ENCODE measurements at regions not wholly inside any gene's neighbourhood (a gene's known extent, or its start where the extent isn't known, plus 50 kb on each side); places are given as distances from the start of the nearest gene placed in this dataset.

DNA sequence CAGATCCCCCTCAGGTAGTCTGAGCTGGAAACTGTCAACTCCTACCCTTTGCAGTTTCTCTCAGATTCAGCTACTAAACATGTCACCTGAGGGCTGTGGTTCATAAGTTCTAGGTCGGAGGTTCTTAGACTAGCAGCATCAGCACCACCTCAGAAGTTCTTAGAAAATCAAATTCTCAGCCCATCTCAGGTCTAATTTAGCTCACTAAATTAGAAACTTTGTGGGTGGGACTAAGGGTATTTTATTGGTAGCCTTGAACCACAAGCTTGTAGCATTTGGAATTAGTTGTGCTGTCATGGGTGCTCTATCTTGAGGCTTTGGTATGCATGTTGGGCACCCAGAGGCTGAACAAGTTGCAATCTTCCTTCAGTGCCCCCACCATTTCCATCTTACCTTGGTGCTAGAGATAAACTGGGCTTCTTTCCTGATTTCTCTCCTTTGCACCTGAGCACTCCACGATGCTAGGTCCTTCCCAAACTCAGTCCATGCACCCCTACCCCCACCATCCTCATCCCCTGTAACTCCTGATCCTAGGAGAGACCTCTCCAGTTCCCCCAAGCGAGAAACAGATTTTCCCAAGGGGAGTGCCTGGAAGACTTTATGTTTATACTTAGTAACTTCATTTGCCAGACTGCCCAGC, 54.2 kb downstream of the S1PR1 start:
- no peak for DNase-seq

DNA sequence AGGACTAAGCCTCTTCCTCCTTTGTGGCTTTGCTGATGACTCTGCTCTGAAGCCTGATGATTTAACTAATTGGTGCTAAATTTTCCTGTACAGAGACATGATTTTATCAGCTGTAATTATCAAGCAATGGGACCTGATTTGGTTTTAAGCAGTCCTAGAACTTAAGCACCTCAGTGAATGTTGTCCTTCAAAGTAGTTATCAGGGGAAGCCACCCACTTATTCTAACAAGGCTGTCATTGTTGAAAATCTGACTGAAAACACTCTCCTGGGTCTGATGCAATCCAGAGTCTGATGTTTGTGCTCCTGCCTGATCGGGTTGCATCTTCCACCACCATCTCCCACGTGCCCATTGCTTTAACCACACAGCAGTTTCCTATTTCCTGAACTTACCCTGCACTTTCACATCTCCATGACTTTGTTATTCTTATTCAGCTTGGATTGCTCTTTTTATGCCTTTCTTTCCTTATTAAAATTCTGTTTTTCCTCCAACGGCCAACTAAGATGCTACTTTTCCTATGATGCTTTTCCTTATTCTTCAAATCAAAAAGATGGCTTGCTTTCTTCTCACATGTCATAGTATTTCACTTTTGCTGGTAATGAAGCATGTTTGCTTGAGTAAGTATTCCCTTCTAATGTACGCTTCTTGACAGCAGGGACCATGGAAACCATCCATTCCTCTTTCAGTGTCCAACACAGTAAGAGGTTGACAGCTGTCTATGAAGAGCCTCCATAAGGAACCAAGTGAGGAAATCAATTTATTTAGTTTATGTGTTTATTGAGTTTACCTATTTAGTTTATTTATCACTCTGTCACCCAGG, 55.0 kb downstream of the S1PR1 start:
- peak; percentile 44 for DNase-seq

DNA sequence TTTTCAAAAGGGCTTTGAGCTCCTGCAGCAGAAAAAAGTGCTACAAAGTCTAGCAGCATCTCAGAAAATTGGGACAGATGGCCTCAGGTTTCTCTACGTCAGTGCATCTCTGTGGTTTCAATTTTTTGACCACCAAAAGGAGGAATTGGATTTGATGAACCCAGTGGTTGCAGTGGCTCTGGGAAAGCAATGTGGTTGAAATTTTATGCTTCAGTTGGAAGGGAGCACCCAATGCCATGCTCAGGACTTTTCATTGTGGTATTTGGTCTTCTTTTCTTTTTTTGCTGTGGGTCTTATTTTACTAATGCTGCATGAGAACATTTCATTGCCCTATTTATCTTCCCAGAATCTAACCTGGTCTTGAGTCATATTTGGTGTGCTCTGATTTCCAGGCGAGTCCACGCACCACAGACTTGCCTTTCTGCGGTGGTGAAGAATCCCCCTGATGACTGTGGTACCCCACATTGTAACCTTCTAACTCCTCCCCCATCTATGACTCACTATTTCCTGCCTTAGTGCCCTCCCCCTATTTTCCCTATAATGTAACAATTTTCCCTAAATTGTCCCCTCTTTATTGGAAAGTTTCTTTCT, 56.7 kb downstream of the S1PR1 start:
- DNase-seq, result no peak

DNA sequence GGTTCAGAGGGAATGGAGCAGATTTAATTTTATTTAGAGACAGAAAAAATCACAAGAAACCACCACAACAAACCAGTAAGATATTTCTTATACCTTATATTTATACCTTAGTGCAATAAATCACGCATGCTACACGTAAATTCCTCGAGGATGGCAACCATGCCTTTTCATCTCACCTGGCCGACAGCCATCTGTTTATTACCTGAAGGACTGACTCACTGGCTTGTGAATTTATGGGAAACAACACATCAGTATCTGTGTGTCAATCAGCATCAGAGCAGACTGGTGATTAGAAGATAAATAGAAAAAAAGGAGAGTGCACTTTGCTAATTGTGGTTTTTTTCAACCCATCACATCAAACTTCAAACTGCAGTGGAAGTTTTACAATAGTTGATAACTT, 58.4 kb downstream of the S1PR1 start:
- DNase-seq, result peak; percentile 37

DNA sequence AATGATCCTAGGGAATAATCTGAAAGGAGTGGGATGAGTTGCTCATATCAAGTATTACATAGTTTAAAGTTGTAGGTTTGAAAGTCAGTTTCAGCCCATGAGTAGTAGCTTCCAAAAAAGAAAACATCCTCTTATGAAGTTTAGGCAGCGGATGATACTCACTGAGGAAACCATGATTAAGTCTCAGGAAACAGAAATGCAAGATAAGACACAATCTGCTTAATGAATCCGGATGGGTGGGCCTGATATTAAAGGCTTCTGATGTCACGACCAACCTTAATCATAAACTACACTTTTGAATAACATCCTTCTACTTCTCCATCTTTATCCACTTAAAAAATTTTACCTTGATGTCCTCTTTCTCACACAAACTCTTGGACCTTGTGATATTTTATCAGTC, 61.8 kb downstream of the S1PR1 start:
- no peak for DNase-seq

DNA sequence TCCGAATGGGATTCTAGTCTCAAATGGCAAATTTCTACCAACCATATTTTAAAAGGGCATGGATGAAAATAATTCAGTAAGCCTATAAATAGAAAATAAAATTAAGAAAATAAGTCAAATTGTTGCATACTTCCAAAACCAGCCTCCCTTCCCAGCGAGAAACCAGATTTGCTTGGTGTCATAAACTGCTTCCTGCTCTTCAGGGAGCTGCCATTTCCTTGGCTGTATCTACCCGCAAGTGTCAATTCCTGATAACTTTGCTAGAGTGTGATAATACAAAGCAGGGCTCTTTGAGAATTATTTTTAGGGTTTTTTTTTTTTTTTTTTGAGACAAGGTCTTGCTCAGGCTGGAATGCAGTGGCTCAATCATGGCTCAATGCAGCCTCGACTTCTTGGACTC, 62.3 kb downstream of the S1PR1 start:
- no peak for DNase-seq

DNA sequence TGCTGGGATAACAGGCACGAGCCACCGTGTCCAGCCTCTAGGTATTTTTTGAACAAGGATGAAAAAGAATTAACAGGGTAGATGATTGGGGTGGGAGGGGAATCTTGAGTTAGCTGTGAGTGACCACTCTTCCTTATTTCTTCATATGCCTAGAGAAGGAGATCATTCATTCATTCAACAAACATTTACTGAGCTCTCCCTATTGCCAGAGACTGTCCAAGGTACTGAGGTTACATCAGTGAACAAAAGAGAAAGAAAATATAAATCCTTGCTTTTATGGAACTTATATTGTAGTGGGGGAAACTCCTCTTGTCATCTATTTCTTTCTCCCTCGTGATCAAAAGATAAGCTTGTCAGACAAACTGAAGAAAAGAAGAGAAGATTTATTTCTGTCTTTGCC, 62.9 kb downstream of the S1PR1 start:
- DNase-seq, result no peak

DNA sequence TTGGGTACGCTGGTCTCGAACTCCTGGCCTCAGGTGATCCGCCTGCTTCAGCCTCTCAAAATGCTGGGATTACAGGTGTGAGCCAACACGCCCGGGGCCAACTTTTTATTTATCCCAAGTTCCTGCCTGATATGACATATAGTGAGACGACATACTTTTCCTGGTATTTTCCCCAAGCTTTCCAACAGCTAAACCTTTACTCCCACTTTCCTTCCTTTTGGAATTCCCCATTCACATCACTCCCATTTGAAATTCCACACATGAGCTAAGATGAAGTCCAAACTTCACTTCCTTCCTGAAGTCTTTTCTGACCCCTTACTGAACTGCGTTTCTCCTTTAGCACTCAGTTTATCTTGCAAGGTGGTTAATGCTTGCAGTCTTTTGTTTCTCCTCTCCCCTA, 64.1 kb downstream of the S1PR1 start:
- DNase-seq, result no peak

DNA sequence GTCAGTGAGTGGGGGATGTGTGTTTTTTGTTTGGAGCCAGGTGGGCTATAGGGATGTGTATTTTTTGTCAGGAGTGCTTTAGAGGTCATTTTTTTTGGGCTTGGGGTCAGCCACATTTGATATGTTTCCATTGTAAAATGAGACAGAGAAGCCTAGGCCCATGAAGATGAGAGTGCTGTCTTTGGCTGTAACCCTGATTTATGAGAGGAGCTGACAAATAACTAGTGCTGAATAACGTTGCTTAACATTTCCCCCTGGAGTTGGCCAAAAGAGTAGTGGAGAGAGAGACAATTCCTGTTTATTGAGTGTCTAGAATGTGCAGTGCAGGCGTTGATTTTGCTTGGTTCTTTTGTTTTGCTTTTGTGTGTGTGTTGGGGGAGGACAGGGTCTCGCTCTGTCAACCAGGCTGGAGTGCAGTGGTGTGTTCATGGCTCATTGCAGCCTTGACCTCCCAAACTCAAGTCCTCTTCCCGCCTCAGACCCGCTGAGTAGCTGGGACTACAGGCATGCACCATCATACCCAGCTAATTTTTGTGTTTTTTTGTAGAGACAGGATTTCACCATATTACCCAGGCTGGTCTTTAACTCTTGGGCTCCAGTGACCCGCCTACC, 64.7 kb downstream of the S1PR1 start:
- no peak for DNase-seq

DNA sequence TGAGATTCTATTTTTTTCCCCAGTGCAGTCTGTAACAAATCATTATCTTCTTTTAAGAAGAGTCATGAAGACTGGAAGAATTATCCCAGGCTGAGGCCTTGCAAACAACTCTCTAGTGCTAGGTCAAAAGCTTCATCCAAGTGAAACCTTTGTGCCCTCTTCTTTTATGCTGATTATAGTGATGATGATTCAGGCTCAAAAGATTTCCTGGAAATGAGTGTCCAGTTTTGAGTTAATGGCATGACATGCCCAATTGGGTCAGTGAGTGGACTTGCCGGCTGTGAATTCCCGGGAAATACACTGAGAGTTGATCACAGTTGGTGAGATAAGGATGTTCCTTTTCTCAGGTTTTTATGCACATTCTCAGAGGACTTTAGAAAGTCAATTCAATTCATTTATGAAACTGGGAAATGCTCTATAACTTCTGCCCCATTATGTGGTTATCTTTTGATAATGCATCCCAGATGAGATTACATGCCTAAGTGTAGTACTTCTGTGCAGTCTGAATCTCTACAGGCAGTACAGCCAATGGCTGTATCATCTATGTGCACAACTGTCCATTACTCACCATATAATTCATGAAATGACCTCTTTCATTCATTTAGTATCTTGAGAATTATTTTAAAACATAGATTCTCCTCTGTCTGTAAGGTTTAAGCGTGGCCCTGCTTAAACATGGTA, 66.2 kb downstream of the S1PR1 start:
- no peak for DNase-seq

DNA sequence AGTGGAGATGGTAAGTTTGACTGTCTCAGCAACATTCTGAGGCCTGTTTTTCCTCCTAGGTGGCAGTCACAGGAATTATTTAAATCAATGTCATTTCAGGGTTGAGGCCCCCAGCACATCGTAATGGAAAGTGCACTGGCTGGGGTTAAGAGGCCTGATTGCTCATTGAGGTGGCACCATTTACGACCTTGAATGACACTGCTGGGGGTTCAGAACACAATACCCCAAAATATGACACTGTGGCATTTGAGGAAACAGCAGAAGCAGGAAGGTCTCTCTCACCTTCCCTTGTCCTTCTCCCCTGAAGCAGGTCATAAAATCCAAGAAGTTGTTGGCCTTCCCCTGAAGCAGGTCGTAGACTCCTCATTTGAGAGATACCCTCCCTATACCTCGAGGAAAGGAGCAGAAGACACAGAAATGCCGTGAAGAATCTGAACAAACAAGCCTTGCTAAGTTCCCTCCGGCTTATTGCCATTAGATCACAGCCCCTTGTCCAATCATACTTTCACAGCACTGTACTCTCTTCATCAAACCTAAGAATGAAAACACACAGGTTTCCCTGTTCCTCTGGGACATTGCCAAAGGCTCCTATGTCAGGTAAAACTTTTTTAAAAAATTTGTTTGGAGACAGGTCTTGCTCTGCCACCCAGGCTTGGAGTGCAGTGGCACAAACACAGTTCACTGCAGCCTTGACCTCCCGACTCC, 71.3 kb downstream of the S1PR1 start:
- DNase-seq, result no peak

DNA sequence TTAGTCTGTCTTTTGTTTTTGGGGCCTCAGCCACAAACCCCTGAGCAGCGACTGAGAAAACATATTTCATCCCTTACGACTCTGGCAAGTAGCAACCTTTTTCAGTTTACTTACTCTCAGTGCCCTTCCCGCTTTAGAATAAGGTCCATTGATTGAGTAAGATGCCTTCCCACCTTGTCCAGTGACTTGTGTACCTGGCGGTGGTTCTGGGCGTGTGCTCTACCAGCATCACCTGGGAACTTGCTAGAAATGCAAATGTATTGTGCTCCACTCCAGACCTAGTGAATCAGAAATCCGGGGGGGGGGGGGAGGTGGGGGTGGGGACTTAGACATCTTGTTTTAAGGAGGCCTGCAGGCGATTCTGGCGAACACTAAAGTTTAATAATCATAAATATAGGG, 72.1 kb downstream of the S1PR1 start:
- DNase-seq, result peak; percentile 74

DNA sequence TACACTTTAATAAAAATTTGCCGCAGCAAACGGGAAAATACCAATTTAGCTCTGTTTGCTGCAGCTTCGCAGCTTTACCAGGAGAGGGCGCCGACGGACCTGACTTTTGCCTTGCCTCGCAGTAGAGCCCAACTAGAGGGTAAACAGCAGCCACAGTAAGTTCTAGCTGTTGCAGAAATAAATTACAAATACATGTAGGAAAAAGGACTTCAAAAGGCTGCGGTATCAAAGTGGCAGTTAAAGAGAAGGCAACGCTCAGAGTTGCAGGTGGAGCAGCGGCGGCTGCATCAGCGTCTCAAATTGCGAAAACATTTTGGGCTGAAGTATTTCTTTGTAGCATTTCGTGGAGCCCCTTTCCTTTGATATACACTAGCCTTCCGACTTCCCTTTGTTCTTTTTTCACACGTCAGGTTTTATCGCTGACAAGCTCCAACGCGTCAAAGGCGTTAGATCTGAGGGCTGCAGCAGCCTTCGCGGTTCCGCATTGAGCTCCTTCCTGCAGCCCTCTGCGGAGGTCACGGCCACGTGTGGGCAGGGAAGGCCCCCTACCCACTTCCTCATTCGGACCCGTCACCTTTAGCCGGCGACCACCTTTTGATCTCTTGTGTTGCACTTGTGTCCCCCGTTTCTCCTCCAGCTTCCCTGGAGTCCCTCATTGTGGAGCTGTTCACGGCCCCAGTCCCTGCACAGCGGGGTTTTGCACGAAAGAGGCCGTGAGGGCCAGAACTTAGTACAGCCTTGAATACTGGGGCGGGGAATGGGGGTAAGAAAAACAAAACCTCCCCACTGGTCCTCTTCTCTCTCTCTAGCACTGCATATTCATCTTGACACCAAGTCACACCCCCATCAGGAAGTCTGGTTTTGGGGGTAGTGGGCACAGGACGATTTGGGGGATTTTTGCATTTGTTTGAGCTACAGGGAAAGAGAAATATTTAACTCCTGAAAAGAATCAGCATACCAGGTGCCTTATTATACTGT, 72.8 kb downstream of the S1PR1 start:
- DNase-seq, result peak; percentile 88

DNA sequence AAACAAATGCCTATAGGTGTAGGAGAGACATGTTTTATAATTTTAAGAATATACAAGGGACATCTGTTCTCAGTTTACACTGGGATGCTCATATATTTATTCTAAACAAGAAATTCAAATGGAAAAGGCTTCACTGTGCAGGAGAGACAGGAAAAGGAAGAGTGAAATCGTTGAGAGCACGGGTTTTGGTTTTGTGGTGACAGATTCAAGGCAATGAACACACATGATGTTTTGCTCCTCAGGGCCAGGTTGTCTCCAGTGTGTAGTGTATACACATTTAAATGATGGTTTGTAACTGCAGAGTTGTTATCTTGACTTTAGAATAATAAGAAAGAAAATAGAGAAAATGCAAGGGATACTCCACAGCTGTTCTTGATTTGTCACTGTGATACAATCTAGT, 73.7 kb downstream of the S1PR1 start:
- DNase-seq, result peak; percentile 30

DNA sequence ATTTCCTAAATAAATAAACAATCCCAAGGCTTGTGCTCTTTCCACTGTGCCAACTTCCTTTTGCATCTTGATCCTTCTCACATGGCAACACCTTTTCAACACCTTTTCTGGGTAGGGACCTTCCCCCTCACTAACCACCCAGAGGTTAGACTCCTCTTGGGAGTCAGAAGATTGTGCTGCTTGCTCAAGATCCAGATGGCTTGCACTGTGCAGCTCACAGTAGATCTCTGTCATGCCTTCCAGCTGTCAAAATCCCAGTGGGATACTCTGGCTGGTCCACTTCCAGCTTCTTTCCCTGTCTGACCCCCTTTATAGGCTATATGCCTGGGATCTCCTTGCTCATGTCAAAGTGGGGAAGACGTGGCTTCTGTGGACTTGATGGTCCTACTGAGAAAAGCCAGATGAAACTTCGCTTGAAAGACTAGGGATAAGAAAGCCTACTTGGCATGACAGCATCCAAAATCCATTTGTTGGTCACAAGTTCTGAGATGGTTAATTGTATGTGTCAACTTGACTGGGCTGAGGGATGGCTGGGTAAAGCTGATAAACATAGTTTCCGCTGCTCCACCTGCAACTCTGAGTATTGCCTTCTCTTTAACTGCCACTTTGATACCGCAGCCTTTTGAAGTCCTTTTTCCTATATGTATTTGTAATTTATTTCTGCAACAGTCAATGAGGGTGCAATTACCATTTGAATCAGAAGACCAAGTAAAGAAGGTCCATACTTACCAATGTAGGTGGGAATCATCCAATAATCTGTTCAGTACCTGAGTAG, 74.5 kb downstream of the S1PR1 start:
- DNase-seq, result no peak

DNA sequence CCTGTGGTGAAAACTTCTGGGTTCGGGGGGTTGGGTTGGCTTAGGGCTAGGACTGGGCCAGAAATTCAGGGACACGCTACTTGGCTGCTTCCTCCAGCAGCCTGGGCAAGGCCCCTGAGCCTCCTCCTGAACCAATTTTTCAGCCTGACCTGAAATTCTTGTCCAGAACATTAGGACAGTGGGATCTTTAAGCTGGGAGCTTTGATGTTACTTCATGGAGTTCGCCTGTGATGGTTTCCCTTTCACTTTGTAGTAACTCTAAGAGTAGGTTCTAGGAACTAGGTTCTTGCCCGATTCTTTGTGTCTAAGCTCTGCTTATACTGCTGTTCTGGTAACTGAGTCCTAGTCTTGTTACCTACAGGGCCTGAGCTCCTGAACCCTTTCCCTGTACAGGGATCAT, 75.3 kb downstream of the S1PR1 start:
- DNase-seq, result no peak

DNA sequence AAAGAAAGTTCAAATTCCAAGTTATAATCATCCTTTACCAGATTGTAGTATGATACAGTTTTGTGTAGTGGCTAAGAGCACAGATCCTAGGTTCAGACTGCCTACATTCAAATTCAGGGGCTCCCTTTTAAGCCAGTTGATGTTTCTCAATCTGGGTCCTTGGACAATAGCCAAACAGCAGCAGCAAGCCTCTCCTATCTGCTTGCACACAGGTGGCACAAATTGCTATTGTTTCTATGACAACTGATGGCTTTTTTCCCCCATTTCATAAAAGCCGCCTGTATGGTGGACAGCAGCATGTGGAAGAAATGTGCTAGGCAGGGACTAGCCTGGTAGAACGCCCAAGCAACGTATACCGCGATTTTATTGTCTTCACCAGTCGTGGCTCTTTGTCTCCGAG, 76.5 kb downstream of the S1PR1 start:
- DNase-seq, result no peak

DNA sequence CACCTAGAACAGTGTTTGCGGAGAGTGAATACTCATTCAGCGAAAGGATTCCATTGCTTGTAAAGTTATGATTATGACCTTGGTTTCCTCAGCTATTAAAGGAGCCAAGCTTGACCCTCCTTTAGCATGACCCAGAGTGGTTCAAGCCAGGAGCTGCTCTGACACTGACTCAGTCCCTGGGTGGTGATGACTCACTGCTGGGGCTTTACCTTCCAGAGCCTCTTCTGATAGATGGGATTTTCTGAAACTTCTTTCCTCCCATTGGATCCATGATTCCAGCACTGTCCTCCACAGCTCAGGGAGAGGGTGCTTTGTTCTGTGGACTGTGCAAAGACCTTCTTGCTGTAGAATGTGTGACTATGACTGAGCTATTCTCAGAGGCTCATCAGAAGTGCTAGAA, 77.4 kb downstream of the S1PR1 start:
- peak; percentile 67 for DNase-seq

DNA sequence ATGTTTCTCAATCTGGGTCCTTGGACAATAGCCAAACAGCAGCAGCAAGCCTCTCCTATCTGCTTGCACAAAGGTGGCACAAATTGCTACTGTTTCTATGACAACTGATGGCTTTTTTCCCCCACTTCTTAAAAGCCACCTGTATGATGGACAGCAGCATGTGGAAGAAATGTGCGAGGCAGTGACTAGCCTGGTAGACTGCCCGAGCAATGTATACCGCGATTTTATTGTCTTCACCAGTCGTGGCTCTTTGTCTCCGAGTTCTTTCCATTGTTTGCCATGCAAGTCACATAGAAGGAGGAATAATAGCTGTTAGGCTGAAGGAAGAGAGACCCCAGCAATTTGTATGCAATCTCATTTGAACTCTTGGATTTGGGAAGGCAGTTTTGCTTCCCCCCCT, 79.4 kb downstream of the S1PR1 start:
- no peak for DNase-seq

DNA sequence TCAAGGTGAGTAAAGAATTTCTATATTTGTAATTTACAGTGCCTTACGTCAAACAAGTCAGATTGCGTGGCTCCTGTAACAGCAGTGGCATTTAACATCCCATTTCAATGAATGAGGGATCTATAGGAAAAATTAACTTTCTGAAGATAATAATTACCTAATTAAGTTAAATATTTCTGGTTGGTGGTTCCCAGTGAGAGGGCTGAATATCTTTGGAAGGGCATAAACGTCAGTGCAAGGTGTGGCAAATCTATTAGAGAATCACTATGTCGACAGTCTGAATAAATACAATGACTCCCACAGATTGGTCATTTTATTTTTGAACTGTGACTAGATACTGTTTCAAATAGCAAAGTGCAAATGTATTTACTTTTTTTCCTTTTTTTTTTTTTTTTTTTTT, 80.0 kb downstream of the S1PR1 start:
- DNase-seq, result no peak

DNA sequence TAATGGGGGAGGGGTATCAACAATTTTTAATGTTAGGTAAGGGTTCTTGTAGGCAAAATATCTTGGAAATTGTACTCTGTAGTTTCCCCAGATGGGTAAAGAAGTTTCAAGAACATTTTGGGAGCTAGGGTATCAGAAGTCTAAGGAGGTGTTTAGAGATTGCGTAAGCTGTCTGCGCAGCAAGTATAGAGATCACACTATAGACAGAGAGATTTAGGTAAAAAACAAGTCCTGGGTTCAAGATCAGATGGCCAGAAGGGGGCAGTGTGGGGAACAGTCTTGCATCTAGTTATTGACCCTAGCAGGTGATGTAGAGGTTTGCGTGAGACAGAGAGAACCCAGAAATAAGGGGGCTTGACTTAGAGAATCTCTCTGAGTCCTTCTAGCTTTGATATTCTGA, 80.8 kb downstream of the S1PR1 start:
- peak; percentile 40 for DNase-seq
